Erythroblast (primary cell): ENCODE measurements at regions not wholly inside any gene's neighbourhood (a gene's known extent, or its start where the extent isn't known, plus 50 kb on each side); places are given as distances from the start of the nearest gene placed in this dataset.

Experiments used
- GATA1 ChIP-seq: IDR thresholded peaks from 2 replicates; pipeline ENCODE4 v1.6.1; 2011; ENCODE audit warnings: low read depth, mild to moderate bottlenecking, control low read depth, low read length, moderate library complexity
- POLR2A ChIP-seq: IDR thresholded peaks from 2 replicates; pipeline ENCODE4 v1.6.1; 2011; ENCODE audit warnings: mild to moderate bottlenecking, low read length

GRCh38 chr6:94785514-94785913 is 791.8 kb upstream of the MANEA start:
- TF ChIP-seq POLR2A = no peak
- TF ChIP-seq GATA1 = no peak
